ENCODE measurements at regions not wholly inside any gene's neighbourhood (a gene's known extent, or its start where the extent isn't known, plus 50 kb on each side); places are given as distances from the start of the nearest gene placed in this dataset.
"Not testable (repeated sequence)": the region's sequence is repeated elsewhere in the genome, so short reads cannot be mapped to it uniquely, and the experiment has no call there.

GRCh38 chr7:82595795-82596194 is 152.2 kb upstream of the CACNA2D1 start:
- H3K4me3 ChIP-seq (ENCODE audit: low read length); H3K27me3 ChIP-seq (ENCODE audit: insufficient read depth, low read length); H3K27ac ChIP-seq (ENCODE audit: low read depth, low read length); H3K36me3 ChIP-seq (ENCODE audit: insufficient read depth, low read length); H3K9me3 ChIP-seq (ENCODE audit: insufficient read depth, low read depth, low read length); H3K9ac ChIP-seq (ENCODE audit: low read depth, low read length): not testable (repeated sequence)
- H3K4me1 ChIP-seq (ENCODE audit: insufficient read depth, low read length): peaks cover 34% of the 10 kb centered on the region
- 77% methylated on average over 3 of the region's 3 CpGs for WGBS

GRCh38 chr7:82595176-82595575 is 151.6 kb upstream of the CACNA2D1 start:
- H3K9ac ChIP-seq (ENCODE audit: low read depth, low read length): no peak overlapping the region

GRCh38 chr7:82594665-82595064 is 151.1 kb upstream of the CACNA2D1 start:
- no peaks in the 10 kb centered on the region for H3K9me3 ChIP-seq (ENCODE audit: insufficient read depth, low read depth, low read length)
- 8% methylated on average over 5 of the region's 6 CpGs for WGBS
- no peak overlapping the region; the same call in 1 of the 2 replicates for H3K4me3 ChIP-seq (ENCODE audit: low read length)
- H3K27me3 ChIP-seq (ENCODE audit: insufficient read depth, low read length): no peaks in the 10 kb centered on the region
- H3K36me3 ChIP-seq (ENCODE audit: insufficient read depth, low read length): no peaks in the 10 kb centered on the region
- H3K9ac ChIP-seq (ENCODE audit: low read depth, low read length): 0 out of 2 replicates have a peak overlapping the region, but pooled peaks have one; percentile 6
- peaks cover 25% of the 10 kb centered on the region for H3K4me1 ChIP-seq (ENCODE audit: insufficient read depth, low read length)
- H3K27ac ChIP-seq (ENCODE audit: low read depth, low read length): peak overlapping the region; percentile 81

More at GRCh38 chr7:82595176-82595575, 151.6 kb upstream of the CACNA2D1 start:
- no peak overlapping the region for H3K4me3 ChIP-seq (ENCODE audit: low read length)
- no peaks in the 10 kb centered on the region for H3K9me3 ChIP-seq (ENCODE audit: insufficient read depth, low read depth, low read length)
- H3K4me1 ChIP-seq (ENCODE audit: insufficient read depth, low read length): peaks cover 28% of the 10 kb centered on the region
- H3K27ac ChIP-seq (ENCODE audit: low read depth, low read length): peak overlapping the region; percentile 81; the same call in 1 of the 2 replicates
- H3K27me3 ChIP-seq (ENCODE audit: insufficient read depth, low read length): no peaks in the 10 kb centered on the region
- no peaks in the 10 kb centered on the region for H3K36me3 ChIP-seq (ENCODE audit: insufficient read depth, low read length)

- 91% methylated on average over 3 of the region's 3 CpGs for WGBS
- Histone ChIP-seq H3K4me3 (ENCODE audit: low read length) (no peak overlapping the region), H3K36me3 (ENCODE audit: insufficient read depth, low read length) (no peaks in the 10 kb centered on the region), H3K9ac (ENCODE audit: low read depth, low read length) (no peak overlapping the region), H3K27ac (ENCODE audit: low read depth, low read length) (peak overlapping the region; percentile 81), H3K27me3 (ENCODE audit: insufficient read depth, low read length) (no peaks in the 10 kb centered on the region), H3K9me3 (ENCODE audit: insufficient read depth, low read depth, low read length) (no peaks in the 10 kb centered on the region), H3K4me1 (ENCODE audit: insufficient read depth, low read length) (peaks cover 24% of the 10 kb centered on the region)
Observed at GRCh38 chr7:82593780-82594179, 150.2 kb upstream of the CACNA2D1 start.

- WGBS: no CpG with 5 or more reads among the region's 1 CpG
- Histone ChIP-seq H3K36me3 (ENCODE audit: insufficient read depth, low read length) (no peaks in the 10 kb centered on the region), H3K27me3 (ENCODE audit: insufficient read depth, low read length) (no peaks in the 10 kb centered on the region), H3K27ac (ENCODE audit: low read depth, low read length) (no peak overlapping the region), H3K9ac (ENCODE audit: low read depth, low read length) (no peak overlapping the region), H3K4me1 (ENCODE audit: insufficient read depth, low read length) (peaks cover 24% of the 10 kb centered on the region), H3K4me3 (ENCODE audit: low read length) (no peak overlapping the region), H3K9me3 (ENCODE audit: insufficient read depth, low read depth, low read length) (no peaks in the 10 kb centered on the region)
Observed at GRCh38 chr7:82592416-82592815, 148.8 kb upstream of the CACNA2D1 start.

GRCh38 chr7:82579047-82579446 is 135.5 kb upstream of the CACNA2D1 start:
- no peaks in the 10 kb centered on the region for H3K27me3 ChIP-seq (ENCODE audit: insufficient read depth, low read length)
- no peak overlapping the region for H3K9ac ChIP-seq (ENCODE audit: low read depth, low read length)
- H3K4me1 ChIP-seq (ENCODE audit: insufficient read depth, low read length): no peaks in the 10 kb centered on the region
- H3K9me3 ChIP-seq (ENCODE audit: insufficient read depth, low read depth, low read length): no peaks in the 10 kb centered on the region
- 100% methylated on average over 2 of the region's 3 CpGs for WGBS
- no peaks in the 10 kb centered on the region for H3K36me3 ChIP-seq (ENCODE audit: insufficient read depth, low read length)
- H3K27ac ChIP-seq (ENCODE audit: low read depth, low read length): no peak overlapping the region
- H3K4me3 ChIP-seq (ENCODE audit: low read length): no peak overlapping the region

GRCh38 chr7:82578430-82578829 is 134.9 kb upstream of the CACNA2D1 start:
- no peaks in the 10 kb centered on the region for H3K27me3 ChIP-seq (ENCODE audit: insufficient read depth, low read length)
- H3K27ac ChIP-seq (ENCODE audit: low read depth, low read length): no peak overlapping the region
- 84% methylated on average over 1 of the region's 1 CpG for WGBS
- no peak overlapping the region for H3K9ac ChIP-seq (ENCODE audit: low read depth, low read length)
- no peak overlapping the region for H3K4me3 ChIP-seq (ENCODE audit: low read length)
- H3K36me3 ChIP-seq (ENCODE audit: insufficient read depth, low read length): no peaks in the 10 kb centered on the region
- H3K9me3 ChIP-seq (ENCODE audit: insufficient read depth, low read depth, low read length): no peaks in the 10 kb centered on the region
- H3K4me1 ChIP-seq (ENCODE audit: insufficient read depth, low read length): no peaks in the 10 kb centered on the region

GRCh38 chr7:82572195-82572880 is 128.8 kb upstream of the CACNA2D1 start:
- WGBS: 14% methylated on average over 9 of the region's 9 CpGs
- H3K27ac ChIP-seq (ENCODE audit: low read depth, low read length): no peak overlapping the region
- H3K9me3 ChIP-seq (ENCODE audit: insufficient read depth, low read depth, low read length): no peaks in the 10 kb centered on the region
- H3K4me3 ChIP-seq (ENCODE audit: low read length): no peak overlapping the region
- H3K4me1 ChIP-seq (ENCODE audit: insufficient read depth, low read length): no peaks in the 10 kb centered on the region
- no peak overlapping the region for H3K9ac ChIP-seq (ENCODE audit: low read depth, low read length)
- H3K36me3 ChIP-seq (ENCODE audit: insufficient read depth, low read length): no peaks in the 10 kb centered on the region
- no peaks in the 10 kb centered on the region for H3K27me3 ChIP-seq (ENCODE audit: insufficient read depth, low read length)

- 86% methylated on average over 3 of the region's 4 CpGs for WGBS
- H3K27ac ChIP-seq (ENCODE audit: low read depth, low read length): not testable (repeated sequence)
Observed at GRCh38 chr7:82571047-82571446, 127.5 kb upstream of the CACNA2D1 start.

GRCh38 chr7:82567841-82568240 is 124.3 kb upstream of the CACNA2D1 start:
- no peaks in the 10 kb centered on the region for H3K9me3 ChIP-seq (ENCODE audit: insufficient read depth, low read depth, low read length)
- no peaks in the 10 kb centered on the region for H3K27me3 ChIP-seq (ENCODE audit: insufficient read depth, low read length)
- WGBS: 100% methylated on average over 2 of the region's 2 CpGs
- H3K4me1 ChIP-seq (ENCODE audit: insufficient read depth, low read length): no peaks in the 10 kb centered on the region
- no peaks in the 10 kb centered on the region for H3K36me3 ChIP-seq (ENCODE audit: insufficient read depth, low read length)
- no peak overlapping the region for H3K27ac ChIP-seq (ENCODE audit: low read depth, low read length)
- no peak overlapping the region for H3K9ac ChIP-seq (ENCODE audit: low read depth, low read length)
- no peak overlapping the region for H3K4me3 ChIP-seq (ENCODE audit: low read length)

More at GRCh38 chr7:82571047-82571446, 127.5 kb upstream of the CACNA2D1 start:
- not testable (repeated sequence) for H3K4me3 ChIP-seq (ENCODE audit: low read length); H3K27me3 ChIP-seq (ENCODE audit: insufficient read depth, low read length); H3K9ac ChIP-seq (ENCODE audit: low read depth, low read length); H3K36me3 ChIP-seq (ENCODE audit: insufficient read depth, low read length); H3K4me1 ChIP-seq (ENCODE audit: insufficient read depth, low read length); H3K9me3 ChIP-seq (ENCODE audit: insufficient read depth, low read depth, low read length)

GRCh38 chr7:82567356-82567755 is 123.8 kb upstream of the CACNA2D1 start:
- H3K9me3 ChIP-seq (ENCODE audit: insufficient read depth, low read depth, low read length): no peaks in the 10 kb centered on the region
- H3K36me3 ChIP-seq (ENCODE audit: insufficient read depth, low read length): no peaks in the 10 kb centered on the region
- H3K9ac ChIP-seq (ENCODE audit: low read depth, low read length): no peak overlapping the region
- H3K27me3 ChIP-seq (ENCODE audit: insufficient read depth, low read length): no peaks in the 10 kb centered on the region
- WGBS: 95% methylated on average over 2 of the region's 2 CpGs
- H3K4me1 ChIP-seq (ENCODE audit: insufficient read depth, low read length): no peaks in the 10 kb centered on the region
- no peak overlapping the region for H3K4me3 ChIP-seq (ENCODE audit: low read length)
- no peak overlapping the region for H3K27ac ChIP-seq (ENCODE audit: low read depth, low read length)

GRCh38 chr7:82566752-82567151 is 123.2 kb upstream of the CACNA2D1 start:
- H3K4me1 ChIP-seq (ENCODE audit: insufficient read depth, low read length): no peaks in the 10 kb centered on the region
- no peaks in the 10 kb centered on the region for H3K27me3 ChIP-seq (ENCODE audit: insufficient read depth, low read length)
- no peaks in the 10 kb centered on the region for H3K36me3 ChIP-seq (ENCODE audit: insufficient read depth, low read length)
- no peak overlapping the region for H3K9ac ChIP-seq (ENCODE audit: low read depth, low read length)
- 96% methylated on average over 1 of the region's 1 CpG for WGBS
- H3K4me3 ChIP-seq (ENCODE audit: low read length): no peak overlapping the region
- no peaks in the 10 kb centered on the region for H3K9me3 ChIP-seq (ENCODE audit: insufficient read depth, low read depth, low read length)
- H3K27ac ChIP-seq (ENCODE audit: low read depth, low read length): no peak overlapping the region

Data from HUES64 (cell line).